Esophagus muscularis mucosa (tissue), 4 donors: ENCODE measurements at regions not wholly inside any gene's neighbourhood (a gene's known extent, or its start where the extent isn't known, plus 50 kb on each side); places are given as distances from the start of the nearest gene placed in this dataset.

Experiments
- CTCF ChIP-seq, 3 experiments: fragments of 200-600 bp in 2 of 3; fragments of 450-650 bp in 1 of 3; sonication (generic) in 2 of 3; IDR thresholded peaks; one replicate each; pipeline ENCODE4 v1.5.1; 2017 to 2019; ENCODE audit warnings: antibody characterized with exemption in 3 of 3, mild to moderate bottlenecking in 2 of 3, moderate library complexity in 1 of 3
- EP300 ChIP-seq: sonication (generic); formaldehyde crosslinking; IDR thresholded peaks from one replicate; pipeline ENCODE4 v1.6.1; 2017; ENCODE audit warnings: antibody characterized with exemption
- POLR2A ChIP-seq: fragments of 450-650 bp; IDR thresholded peaks from one replicate; pipeline ENCODE4 v1.6.1; 2017; ENCODE audit warnings: antibody characterized with exemption, moderate library complexity, mild to moderate bottlenecking, low read depth
- POLR2AphosphoS5 ChIP-seq, 2 donors: sonication (generic); formaldehyde crosslinking; IDR thresholded peaks; one replicate each; pipeline ENCODE4 v1.6.1; 2017; ENCODE audit warnings: antibody characterized with exemption in 2 of 2

- no peak for TF ChIP-seq POLR2AphosphoS5 (IDR thresholded peaks at IDR 0.05)
- TF ChIP-seq CTCF (IDR thresholded peaks at IDR 0.05) = no peak
- no peak for TF ChIP-seq EP300
- no peak for TF ChIP-seq POLR2A
Observed at GRCh38 chr5:23284656-23285055, 222.8 kb upstream of the PRDM9 start.
